ENCODE measurements at regions not wholly inside any gene's neighbourhood (a gene's known extent, or its start where the extent isn't known, plus 50 kb on each side); places are given as distances from the start of the nearest gene placed in this dataset.

GRCh38 chr2:172373076-172373475 lies 54.3 kb upstream of the ITGA6 start:
- TF ChIP-seq CTCF (IDR thresholded peaks at IDR 0.05) (no peak), MAZ (IDR thresholded peaks at IDR 0.05; ENCODE audit: borderline replicate concordance, low read depth, low read length) (no peak), JUN (IDR thresholded peaks at IDR 0.05) (no peak), BHLHE40 (IDR thresholded peaks at IDR 0.05; ENCODE audit: low read depth, low read length) (no peak), SREBF2 (IDR thresholded peaks at IDR 0.05) (no peak), EP300 (IDR thresholded peaks at IDR 0.05) (no peak), POLR2AphosphoS2 (conservative IDR thresholded peaks at IDR 0.05; ENCODE audit: low read length) (no peak), RAD21 (conservative IDR thresholded peaks at IDR 0.05 in 1 of 2, IDR thresholded peaks at IDR 0.05 in 1 of 2) (no peak)
- TF ChIP-seq, protein P1, sequence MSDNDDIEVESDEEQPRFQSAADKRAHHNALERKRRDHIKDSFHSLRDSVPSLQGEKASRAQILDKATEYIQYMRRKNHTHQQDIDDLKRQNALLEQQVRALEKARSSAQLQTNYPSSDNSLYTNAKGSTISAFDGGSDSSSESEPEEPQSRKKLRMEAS (IDR thresholded peaks at IDR 0.05) = no peak

Measured in A549 (cell line).